GM21786 (cell line): ENCODE measurements at regions not wholly inside any gene's neighbourhood (a gene's known extent, or its start where the extent isn't known, plus 50 kb on each side); places are given as distances from the start of the nearest gene placed in this dataset.

Experiments used
- ATAC-seq: cut with Tn5 transposase; IDR thresholded peaks from one replicate; pipeline ENCODE4 v1.9.1; 2021; ENCODE audit not compliant: unreplicated experiment

- ATAC-seq: no peak
Observed at GRCh38 chr7:91517201-91517785, 253.1 kb downstream of the FZD1 start.

DNA sequence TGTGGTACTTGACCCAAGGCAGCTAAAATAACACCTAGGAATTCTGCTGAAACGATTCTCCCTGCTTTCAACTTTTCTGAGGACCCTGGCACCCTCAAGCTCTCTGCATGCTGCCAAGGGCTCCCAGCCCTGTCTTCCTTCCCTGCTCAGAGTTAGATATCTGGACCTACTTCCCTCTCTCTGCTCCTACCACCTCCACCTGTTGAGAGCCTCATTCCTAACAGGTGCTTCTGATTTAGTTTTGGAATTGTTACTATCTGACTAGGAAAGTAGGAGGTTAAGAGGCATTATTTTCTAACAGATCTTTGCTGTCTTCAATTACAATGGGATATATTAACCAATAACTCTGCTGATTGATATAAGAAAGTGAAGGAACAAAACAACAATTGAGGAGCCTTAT is 253.8 kb downstream of the FZD1 start:
- no peak for ATAC-seq

GRCh38 chr7:91519241-91520158 is 255.3 kb downstream of the FZD1 start:
- ATAC-seq: no peak

GRCh38 chr7:91520645-91521044 is 256.4 kb downstream of the FZD1 start:
- ATAC-seq: no peak

DNA sequence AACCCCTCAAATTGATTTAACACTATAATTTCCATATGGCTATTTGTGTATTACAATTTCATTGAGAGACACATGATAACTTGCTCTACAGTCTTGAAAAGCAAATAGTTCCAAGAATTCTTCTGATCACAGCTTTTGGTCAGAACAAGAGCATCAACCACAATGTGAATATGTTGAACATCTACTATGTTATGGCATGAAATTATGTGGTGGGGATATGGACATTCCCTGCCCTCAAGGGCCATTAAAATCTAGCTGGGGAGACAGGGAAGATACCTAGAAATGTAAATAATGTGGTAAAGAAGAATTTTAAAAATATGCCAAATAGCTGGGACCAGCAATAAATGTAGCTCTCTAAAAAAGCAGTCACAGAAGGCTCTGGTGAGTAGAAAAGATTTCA is 262.2 kb downstream of the FZD1 start:
- ATAC-seq: no peak

GRCh38 chr7:91527460-91527859 is 263.2 kb downstream of the FZD1 start:
- ATAC-seq: no peak

DNA sequence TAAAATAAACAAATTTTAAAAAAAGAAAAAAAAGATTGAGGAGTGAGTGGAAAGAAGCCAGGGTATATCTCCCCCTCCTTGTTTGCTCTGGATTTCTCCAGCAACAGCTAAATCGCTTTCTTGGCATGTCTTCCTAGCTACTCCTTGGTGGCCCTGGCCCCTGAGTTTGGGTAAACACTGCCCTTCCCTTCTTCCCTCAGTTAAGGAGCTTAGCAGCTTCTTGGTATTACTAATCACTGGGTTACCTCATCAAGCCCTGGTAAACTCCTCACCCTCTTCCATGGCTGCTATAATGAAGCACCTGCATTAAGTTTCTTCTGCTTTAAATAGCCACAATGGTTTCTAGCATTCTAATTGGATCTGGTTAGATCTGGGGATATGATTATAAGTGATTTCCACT is 269.8 kb downstream of the FZD1 start:
- no peak for ATAC-seq

- ATAC-seq: no peak
Observed at GRCh38 chr7:91537260-91538152, 273.3 kb downstream of the FZD1 start.

- ATAC-seq: no peak
Observed at GRCh38 chr7:91541641-91542040, 277.4 kb downstream of the FZD1 start.

- ATAC-seq: no peak
Observed at GRCh38 chr7:91543646-91544045, 279.4 kb downstream of the FZD1 start.

DNA sequence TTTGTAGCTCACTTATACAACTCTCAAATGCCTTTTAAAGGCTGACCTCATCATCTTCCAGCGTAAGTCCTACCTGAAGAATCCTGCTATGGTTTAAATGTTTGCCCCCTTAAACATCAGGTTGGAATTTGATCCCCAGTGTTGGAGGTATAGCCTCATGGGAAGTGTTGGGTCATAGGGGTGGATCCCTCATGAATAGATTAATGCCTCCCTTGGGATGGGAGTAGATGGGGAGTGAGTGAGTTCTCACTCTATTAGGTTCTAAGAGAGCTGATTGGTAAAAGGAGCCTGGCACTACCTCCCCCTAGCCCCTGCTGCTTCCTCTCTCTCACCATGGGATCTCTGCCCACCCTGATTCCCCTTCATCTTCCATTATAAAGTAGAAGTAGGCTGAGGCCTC is 285.6 kb downstream of the FZD1 start:
- ATAC-seq: no peak

DNA sequence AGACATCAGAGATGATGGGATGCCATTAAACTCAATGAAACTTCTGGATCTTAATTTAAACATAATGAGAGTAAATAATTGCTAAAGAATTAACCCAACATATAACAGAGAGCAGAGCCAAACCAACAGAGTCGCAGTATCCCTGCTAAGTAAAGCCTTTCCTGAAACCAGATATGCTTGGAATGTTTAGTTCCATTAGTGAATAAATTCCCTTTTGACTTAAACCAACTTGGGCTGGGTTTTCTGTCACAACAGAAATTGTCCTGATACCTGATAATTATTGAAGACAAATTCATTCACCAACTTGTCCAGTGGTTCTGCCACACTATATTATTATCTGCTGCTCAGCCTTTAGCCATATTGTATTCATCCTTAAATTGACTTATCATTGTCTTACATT is 286.7 kb downstream of the FZD1 start:
- ATAC-seq: no peak

DNA sequence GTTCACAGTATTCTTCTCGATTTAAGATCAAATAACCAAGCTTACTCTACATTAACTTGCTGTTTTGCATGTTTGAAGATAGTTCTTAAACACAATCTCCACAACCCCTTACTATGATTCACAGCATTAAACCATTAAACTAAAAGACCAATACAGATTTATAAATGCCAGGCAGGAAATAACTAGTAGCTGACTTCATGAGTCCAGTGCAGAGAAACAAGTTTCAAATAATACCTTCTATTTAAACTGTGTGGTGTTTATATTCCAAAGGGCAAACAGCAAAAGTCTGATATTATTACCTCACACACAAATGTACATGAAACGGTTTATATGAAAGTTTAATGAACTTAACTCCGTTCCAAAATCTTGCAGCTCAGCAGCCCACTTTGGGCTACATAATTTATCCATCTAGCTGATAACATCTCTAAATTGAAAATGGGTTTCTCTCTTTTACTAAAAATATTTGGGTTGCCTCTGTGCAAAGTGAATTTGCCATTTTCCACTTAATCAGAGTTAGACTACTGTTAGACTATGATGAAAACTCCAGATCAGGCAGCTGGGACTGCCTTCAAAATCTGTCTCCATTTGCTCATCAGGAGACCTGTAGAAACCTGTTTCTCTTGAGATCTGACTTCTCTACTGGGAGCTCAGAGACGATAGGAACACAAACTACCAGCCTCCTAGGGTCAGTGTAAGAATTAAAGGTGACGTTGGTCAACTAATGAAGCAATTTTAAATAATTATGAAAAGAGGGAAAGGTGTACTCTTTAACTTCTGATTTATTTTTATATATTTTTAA is 287.3 kb downstream of the FZD1 start:
- no peak for ATAC-seq

DNA sequence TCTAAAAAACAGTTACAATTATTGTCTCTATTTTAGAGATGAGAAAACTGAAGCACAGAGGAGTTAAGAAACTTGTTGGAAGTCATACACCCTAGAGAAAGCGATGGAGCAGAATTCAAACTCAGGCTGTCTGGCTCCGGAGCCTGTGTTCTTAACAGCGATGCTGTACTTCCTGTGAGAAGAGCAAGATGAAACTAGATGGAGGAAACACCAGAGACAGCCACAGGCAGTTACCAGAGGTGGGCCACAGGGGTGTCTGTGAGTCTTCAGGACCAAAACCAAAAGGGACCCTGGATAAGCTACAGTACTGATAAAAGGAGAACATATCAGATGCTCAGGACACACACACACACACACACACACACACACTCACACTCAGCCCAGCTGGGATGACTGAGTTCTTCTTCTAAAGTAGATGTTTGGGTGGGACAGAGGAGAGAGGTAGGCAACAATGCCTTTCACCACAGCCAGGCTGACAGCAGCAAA is 289.2 kb downstream of the FZD1 start:
- no peak for ATAC-seq

- no peak for ATAC-seq
Observed at GRCh38 chr7:91554883-91555282, 290.6 kb downstream of the FZD1 start.

GRCh38 chr7:91556239-91556638 is 292.0 kb downstream of the FZD1 start:
- no peak for ATAC-seq

DNA sequence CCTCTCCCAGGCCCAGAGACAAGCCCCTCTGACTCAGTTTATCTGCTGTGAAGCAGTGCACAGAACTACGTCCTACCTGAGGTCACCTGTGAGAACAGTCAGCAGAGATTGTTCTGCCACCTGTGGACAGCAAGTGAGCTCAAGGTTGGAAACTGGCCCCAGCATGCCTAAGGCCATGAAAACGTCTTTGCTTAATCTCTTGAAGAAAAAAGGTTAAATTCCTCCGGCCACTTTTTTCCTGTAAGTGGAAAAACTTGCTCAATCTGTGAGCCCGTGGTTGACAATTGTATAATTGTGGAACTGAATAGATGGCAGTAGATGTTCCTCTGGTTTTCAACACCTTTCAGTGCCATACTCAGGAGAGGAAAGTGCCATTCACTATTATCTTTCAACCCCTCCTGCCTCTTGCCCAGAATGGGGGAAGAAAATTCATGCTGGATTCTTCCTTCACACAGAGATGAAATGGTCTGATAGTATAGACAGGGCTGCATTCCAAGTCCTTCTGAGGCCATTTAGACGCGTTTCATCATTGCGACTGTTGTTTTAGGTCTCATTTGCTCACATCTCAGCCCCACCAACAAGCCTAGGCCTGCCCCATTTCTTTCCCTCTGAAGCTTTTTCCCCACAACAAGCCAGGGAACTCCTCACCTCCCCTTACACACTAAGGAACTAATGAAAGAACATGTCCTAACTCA is 292.9 kb downstream of the FZD1 start:
- ATAC-seq: no peak

- peak; percentile 92 for ATAC-seq
Observed at GRCh38 chr7:91557789-91558404, 293.7 kb downstream of the FZD1 start.

DNA sequence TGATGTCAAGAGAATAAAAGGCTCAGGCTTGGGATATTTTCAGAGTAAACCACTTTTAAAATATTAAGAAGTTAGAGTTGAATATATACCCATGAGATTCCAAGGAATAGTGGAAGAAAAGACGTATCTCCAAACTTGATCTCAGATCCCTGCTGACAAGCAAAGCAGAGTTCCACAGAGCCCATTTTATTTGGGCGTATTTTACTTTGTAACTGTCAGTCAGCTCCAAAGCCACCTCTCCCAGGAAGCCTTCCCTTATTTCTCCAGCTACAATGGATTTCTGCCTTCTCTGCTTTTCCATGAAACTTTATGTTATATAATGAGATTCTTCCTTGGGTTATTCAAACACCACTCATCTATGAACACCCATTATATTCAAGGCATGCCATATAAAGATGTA is 295.7 kb downstream of the FZD1 start:
- ATAC-seq: no peak

DNA sequence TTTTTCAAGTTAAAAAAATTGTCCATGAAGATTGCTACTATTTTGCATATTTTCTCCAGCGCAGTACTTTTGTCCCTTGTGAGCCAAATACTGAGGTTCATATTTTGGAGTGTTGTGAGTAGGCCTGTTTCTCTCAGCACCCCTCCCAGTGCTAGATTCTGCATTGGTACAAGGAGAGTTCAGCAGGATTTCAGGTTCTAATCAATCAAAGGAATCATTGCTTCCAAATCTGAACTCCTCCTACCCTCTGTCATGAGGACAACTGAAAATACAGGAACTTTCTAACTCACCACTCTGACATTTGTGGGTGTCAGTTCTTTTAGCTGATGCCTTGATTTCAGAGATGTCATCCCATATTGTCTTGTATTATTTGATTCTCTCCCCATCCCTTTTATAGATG is 299.9 kb downstream of the FZD1 start:
- ATAC-seq: no peak
